DND-41 (cell line): ENCODE measurements at regions not wholly inside any gene's neighbourhood (a gene's known extent, or its start where the extent isn't known, plus 50 kb on each side); places are given as distances from the start of the nearest gene placed in this dataset.

Source experiments
- EZH2 ChIP-seq: IDR thresholded peaks from 3 replicates; pipeline ENCODE4 v1.6.1; 2012; ENCODE audit warnings: borderline replicate concordance, low read depth, mild to moderate bottlenecking, moderate library complexity, low read length, inconsistent platforms; ENCODE audit not compliant: severe bottlenecking
- TF ChIP-seq, protein P1 (sequence below): IDR thresholded peaks from 2 replicates; pipeline ENCODE4 v1.5.1; 2012; ENCODE audit warnings: borderline replicate concordance, low read length, moderate library complexity, mild to moderate bottlenecking; ENCODE audit not compliant: poor library complexity, severe bottlenecking; ENCODE audit errors: extremely low read depth

DNA sequence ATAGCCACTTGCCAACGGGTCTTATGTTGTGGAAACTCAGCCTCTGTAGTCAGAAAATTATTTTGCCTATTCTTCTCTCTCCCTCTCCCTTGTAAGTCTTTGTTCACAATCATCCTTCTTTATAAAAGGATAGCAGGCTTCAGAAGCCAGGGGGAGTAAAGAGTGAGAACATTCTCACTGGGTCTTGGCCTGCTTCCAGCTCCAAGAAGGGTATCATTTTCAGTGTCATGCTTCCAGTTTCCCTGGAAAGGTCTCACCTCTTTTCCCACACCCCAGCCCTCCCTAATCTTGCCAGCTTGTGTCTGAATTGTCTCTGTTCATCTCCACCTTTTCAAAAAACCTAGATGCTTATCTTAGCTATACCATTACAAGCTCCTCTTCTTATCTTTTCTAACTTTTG is 346.2 kb upstream of the LRRC7 start:
- TF ChIP-seq, protein P1, sequence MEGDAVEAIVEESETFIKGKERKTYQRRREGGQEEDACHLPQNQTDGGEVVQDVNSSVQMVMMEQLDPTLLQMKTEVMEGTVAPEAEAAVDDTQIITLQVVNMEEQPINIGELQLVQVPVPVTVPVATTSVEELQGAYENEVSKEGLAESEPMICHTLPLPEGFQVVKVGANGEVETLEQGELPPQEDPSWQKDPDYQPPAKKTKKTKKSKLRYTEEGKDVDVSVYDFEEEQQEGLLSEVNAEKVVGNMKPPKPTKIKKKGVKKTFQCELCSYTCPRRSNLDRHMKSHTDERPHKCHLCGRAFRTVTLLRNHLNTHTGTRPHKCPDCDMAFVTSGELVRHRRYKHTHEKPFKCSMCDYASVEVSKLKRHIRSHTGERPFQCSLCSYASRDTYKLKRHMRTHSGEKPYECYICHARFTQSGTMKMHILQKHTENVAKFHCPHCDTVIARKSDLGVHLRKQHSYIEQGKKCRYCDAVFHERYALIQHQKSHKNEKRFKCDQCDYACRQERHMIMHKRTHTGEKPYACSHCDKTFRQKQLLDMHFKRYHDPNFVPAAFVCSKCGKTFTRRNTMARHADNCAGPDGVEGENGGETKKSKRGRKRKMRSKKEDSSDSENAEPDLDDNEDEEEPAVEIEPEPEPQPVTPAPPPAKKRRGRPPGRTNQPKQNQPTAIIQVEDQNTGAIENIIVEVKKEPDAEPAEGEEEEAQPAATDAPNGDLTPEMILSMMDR: no peak
- TF ChIP-seq EZH2: no peak
